ENCODE measurements at regions not wholly inside any gene's neighbourhood (a gene's known extent, or its start where the extent isn't known, plus 50 kb on each side); places are given as distances from the start of the nearest gene placed in this dataset.
A peak's percentile ranks its signal among the peaks of the same experiment; 100 is the strongest.

GRCh38 chr21:31781737-31782136 is 49.8 kb upstream of the SCAF4 start:
- TF ChIP-seq CTCF (conservative IDR thresholded peaks at IDR 0.05; ENCODE audit: low read depth, low read length), result no peak
- H3K4me3 ChIP-seq (ENCODE audit: low read length), result no peak overlapping the region
- peak; percentile 3 for DNase-seq (ENCODE audit: low read depth)

All from retinal pigment epithelial cell (primary cell).